ENCODE measurements at regions not wholly inside any gene's neighbourhood (a gene's known extent, or its start where the extent isn't known, plus 50 kb on each side); places are given as distances from the start of the nearest gene placed in this dataset.
A peak's percentile ranks its signal among the peaks of the same experiment; 100 is the strongest.

DNA sequence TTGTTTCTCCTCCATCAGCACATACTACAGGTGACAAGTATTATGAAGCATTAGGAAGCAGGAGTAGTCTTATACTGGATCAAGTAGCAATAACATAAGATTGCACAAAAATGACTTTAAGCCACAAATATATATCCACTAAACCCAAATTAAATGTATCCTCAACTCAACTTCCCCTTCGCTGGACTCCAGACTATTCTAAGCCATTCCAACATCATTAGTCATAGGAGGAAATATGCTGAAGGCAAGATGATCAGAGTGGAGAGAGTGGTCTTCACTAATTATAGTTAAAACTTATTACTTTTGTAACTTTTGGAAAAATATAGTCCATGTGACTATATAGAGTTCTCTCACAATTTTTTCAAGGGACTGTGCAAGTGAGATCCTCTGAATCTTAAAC is 390.7 kb upstream of the ZP4 start:
- no peak for DNase-seq (ENCODE audit: extremely low spot score, insufficient read length, low read depth)
- FAIRE-seq, result no peak

DNA sequence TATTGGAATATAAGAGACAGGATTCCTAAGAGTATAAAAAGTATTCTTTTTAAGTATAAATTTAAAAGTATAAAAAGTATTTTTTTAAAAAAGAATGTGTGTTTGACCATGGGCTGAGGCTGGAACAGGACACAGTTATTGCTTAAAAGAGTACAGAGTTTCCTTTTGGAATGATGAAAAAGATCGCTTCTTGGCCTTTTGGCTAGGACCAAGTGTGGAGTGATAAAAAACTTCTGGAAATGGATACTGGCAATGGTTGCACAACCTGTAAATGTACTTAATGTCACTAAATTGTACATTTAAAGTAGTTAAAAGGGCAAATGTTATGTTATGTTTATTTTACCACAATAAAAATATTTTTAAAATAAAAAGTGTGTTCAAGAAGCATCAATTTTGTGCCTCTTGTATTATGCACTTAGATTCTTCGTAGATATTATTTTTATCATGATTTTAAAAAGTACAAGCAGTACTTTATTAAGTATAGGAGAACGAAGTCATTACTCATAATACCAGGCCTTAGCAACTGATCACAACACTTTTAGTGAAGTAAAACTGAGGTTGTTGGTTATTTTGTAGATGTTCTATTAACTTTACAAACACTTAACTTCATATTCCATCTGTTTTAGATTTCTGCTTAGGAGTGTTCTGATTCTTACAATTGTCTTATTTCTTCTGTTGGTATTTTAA is 389.1 kb upstream of the ZP4 start:
- DNase-seq (ENCODE audit: extremely low spot score, insufficient read length, low read depth) (no peak), FAIRE-seq (no peak)

- FAIRE-seq (no peak), DNase-seq (ENCODE audit: extremely low spot score, insufficient read length, low read depth) (no peak)
Measured at GRCh38 chr1:238272145-238272544, 381.4 kb upstream of the ZP4 start.

DNA sequence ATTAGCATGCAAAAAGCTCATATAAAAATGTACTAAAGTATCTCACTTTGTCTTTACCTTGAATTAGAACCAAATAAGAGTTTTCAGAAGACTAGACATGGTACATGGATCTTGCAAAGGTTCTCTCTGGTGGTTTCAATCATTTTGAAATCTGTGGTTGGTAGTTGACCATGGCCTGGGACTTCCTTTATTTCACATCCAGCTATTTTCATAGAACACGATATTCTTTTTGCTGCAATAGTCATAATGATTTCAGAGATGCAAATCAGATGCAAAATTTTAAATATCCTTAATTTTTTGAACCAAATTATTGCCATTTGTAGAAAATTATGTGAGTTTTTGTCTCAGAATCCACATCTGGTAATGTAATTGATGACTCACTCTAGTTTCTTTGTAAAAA is 375.1 kb upstream of the ZP4 start:
- FAIRE-seq, result no peak
- no peak for DNase-seq (ENCODE audit: extremely low spot score, insufficient read length, low read depth)

GRCh38 chr1:238264951-238265350 is 374.2 kb upstream of the ZP4 start:
- DNase-seq (ENCODE audit: extremely low spot score, insufficient read length, low read depth), result no peak

GRCh38 chr1:238258510-238258909 is 367.8 kb upstream of the ZP4 start:
- FAIRE-seq (no peak), DNase-seq (ENCODE audit: extremely low spot score, insufficient read length, low read depth) (no peak)

More at GRCh38 chr1:238264951-238265350, 374.2 kb upstream of the ZP4 start:
- FAIRE-seq, result no peak

- FAIRE-seq, result no peak
- DNase-seq (ENCODE audit: extremely low spot score, insufficient read length, low read depth), result no peak
Measured at GRCh38 chr1:238257018-238257621, 366.4 kb upstream of the ZP4 start.

DNA sequence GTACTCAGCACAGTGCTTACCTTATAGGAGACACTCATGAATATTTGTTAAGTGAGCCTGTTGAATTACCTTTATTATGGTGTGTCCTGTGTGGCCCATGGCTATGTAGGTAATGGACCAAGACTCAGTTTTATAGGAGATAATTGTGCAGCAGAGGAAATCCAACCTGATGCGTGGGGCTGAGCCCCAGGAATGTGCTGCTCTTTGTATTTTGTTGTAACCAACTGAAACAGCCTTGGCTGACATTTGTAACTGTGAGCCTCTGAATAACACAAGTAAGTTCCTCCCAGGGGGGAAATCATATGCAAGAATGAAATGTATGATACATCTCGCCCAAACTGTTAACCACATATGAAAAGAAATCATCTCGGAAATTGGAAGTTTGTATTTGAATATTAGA is 364.2 kb upstream of the ZP4 start:
- DNase-seq (ENCODE audit: extremely low spot score, insufficient read length, low read depth) (no peak), FAIRE-seq (no peak)

GRCh38 chr1:238252033-238252802 is 361.5 kb upstream of the ZP4 start:
- FAIRE-seq (peak; percentile 47), DNase-seq (ENCODE audit: extremely low spot score, insufficient read length, low read depth) (no peak)

DNA sequence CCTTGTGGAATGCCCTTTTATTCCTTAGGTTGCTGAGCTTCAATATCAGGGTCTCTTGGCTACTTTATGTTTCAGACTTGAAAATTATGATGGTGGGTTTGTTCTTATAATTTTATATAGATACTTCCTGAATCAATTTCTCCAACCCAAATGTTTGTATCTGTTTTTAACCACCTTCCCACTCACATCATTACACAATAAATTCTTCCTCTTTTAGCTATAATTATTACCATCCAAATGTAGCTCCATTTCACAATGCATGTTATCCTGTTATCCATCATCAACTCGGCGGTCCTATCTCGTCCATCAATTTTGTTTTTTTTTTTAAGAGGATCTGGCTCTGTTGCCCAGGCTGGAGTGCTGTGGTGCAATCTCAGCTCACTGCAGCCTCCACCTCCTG is 357.6 kb upstream of the ZP4 start:
- FAIRE-seq, result no peak
- no peak for DNase-seq (ENCODE audit: extremely low spot score, insufficient read length, low read depth)

- FAIRE-seq, result no peak
- DNase-seq (ENCODE audit: extremely low spot score, insufficient read length, low read depth), result no peak
Measured at GRCh38 chr1:238242181-238242580, 351.5 kb upstream of the ZP4 start.

DNA sequence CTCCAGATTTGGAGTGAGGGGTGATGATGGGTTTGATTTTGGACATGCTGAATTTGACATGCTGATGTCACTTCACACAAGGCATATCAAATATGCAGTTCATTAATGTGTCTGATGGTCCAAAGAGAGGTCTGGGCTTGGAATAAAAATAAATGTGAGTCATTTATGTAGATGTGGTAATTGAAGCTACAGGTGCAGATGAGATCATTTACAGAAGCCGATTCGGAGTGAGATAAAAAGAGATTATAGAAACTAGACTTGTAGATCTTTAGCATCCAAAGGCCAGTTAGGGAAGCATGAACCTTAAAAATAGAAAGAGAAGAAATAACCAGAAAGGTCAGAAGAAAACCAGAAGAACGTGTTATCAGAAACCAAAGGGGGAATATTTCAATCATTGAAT is 350.9 kb upstream of the ZP4 start:
- no peak for FAIRE-seq

GRCh38 chr1:238239343-238239742 is 348.6 kb upstream of the ZP4 start:
- DNase-seq (ENCODE audit: extremely low spot score, insufficient read length, low read depth) (no peak), FAIRE-seq (no peak)

More for the DNA sequence above, 350.9 kb upstream of the ZP4 start:
- no peak for DNase-seq (ENCODE audit: extremely low spot score, insufficient read length, low read depth)

DNA sequence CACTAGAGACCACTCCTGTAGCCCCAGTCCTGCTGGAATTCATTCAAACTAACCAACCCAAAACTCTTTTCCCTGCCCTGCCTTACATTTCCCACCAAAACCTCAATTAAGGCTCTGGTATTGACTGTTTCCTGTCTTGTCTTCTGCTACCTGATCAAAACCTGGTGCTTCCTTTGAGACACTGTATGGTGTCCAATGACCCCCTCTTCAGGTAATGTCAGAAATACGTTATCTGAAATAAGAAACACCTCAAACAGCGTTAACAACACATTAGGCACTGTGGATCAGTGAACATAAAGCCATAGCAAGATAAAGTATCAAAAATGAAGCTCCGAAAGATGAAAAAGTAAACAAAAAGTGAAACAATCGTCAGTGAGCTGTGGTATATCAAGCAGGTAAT is 343.2 kb upstream of the ZP4 start:
- DNase-seq (ENCODE audit: extremely low spot score, insufficient read length, low read depth), result no peak
- no peak for FAIRE-seq

DNA sequence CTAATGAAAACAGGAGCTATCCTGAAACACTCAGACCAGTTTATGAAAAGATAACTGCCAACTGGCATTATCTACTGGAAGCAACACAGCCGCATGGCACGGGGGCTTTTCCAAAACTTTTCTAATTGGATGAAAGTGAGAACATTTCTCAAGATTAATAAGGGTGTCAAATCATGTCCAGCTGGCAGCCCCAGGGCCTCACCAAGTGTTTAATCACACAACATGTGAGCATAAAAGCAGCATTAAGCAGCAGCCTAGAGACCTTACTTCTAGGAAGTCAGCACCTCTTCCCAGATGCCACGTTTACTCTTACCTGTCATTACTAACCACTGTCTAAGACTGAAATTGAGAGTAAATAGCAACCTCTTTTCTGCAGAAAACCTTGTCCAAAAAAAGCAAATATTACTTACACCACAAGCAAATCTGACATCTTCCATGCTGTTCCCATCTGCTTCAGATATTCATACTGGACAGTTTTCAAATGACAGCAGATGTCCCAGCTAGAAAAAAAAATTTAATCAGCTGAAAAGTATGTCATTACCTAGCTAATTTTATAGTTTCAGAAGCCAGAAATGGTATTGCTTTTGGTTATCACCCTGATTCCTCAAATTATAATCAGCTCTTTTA is 341.5 kb upstream of the ZP4 start:
- FAIRE-seq (no peak), DNase-seq (ENCODE audit: extremely low spot score, insufficient read length, low read depth) (no peak)

DNA sequence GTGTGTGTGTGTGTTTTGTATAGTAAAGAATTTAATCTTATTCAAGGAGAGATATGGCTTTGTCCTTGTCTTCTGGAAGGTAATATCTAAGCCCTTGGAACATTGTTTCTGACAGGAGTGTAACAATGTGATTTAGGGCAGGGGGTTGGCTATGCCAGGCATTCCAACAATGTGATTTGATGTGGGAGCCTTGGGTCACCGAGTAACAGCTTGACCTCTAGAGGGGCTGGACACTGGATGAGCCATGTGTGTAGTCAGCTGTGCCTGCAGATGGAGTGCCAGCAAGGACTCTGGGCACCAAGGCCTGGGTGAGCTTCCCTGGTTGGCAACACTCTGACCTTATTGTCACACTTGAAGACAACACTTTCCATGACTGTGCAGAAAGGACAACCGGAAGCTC is 336.1 kb upstream of the ZP4 start:
- FAIRE-seq (no peak), DNase-seq (ENCODE audit: extremely low spot score, insufficient read length, low read depth) (no peak)

DNA sequence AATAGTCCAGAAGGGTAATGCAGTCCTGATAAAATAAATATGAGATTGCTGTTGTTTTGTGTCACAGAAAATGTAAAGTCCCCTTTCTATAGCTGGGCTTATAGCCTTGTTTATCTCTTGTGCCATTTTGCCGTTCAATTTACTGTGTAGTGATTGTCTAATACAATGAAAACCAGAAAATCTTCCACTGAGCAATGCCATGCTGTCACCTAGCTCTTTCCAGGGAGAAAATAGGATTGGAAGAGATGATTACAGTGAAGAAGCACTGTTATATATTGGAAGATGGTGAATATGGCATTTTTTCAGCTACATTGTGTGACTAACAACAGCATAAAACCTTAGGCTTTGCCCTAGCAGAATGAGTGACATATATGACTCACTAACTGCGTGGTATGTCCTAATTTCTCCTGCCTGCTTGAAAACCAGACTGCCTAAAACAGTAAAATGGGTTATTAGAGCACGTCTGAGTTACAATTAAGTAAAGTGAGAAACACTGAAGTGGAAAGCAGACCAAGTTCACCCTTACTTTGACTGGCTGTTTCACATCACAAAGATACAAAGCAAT is 332.4 kb upstream of the ZP4 start:
- FAIRE-seq (no peak), DNase-seq (ENCODE audit: extremely low spot score, insufficient read length, low read depth) (no peak)

DNA sequence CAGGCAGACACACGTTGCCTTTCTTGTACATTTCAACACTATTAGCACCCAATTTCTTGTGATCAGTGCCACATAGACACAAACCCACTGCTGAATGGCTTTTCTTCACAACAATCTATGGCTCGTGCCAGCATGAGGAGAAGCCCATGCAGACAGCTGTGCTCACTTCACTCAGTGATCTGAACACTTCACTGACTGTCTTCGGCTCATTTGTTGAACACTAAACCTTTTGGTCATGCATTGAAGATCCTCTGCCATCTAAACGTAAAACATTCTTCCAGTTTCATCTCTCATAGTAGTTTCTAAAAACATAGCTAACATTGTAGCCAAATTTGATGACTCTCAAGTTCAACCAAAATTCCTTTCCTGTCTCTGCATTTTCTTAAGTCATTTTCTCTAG is 331.0 kb upstream of the ZP4 start:
- DNase-seq (ENCODE audit: extremely low spot score, insufficient read length, low read depth), result no peak
- no peak for FAIRE-seq

- no peak for DNase-seq (ENCODE audit: extremely low spot score, insufficient read length, low read depth)
- no peak for FAIRE-seq
Measured at GRCh38 chr1:238214449-238214848, 323.7 kb upstream of the ZP4 start.

DNA sequence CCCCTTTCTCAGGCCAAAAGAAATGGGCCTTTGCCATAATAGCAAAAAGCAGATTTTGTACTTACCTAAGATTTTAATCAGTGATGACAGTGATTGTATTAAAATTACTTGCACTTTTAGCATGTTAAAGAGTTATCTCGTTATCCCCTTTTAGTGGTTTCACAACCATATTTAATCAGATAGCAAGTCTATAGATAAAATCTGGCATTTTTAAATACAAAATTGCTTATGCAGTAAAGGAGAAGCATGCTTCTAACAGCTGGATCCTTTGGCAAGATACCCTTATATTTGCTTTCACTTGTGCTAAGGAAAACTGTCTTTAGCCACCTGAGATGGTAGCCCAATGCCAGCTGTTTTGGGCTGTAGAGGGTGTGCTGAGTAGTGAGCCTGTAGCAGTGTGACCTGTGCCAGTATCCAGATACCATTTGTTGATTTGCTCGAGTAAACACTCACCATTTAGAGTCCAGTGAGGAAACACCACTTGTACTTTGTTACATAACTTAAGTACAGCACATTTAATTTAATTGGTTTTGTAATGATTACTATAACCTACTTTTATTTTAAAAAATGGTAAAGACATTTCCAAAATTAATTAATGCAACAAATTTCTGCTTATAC is 314.4 kb upstream of the ZP4 start:
- DNase-seq (ENCODE audit: extremely low spot score, insufficient read length, low read depth) (no peak), FAIRE-seq (no peak)

Data from GM18507 (cell line).